ENCODE measurements at regions not wholly inside any gene's neighbourhood (a gene's known extent, or its start where the extent isn't known, plus 50 kb on each side); places are given as distances from the start of the nearest gene placed in this dataset.

DNA sequence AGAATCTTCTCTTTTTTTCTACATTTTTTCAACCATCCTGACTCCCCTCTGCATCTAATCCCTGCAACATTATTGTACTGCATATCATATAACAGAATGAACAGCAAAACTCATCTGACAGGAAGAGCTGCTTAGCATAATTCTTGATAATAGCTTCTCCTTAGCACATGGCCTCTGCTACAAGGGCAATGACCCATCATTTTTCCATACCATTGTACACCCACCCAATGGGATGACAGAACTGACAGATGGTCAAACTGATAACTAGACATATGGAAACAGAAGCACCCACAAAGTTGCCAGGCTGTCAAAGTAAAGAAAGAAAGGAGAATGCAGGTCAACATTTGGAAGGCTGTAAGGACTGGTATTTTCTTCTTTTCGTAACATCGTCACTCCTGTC, 390.4 kb upstream of the USP15 start:
- Histone ChIP-seq H3K9me3 (ENCODE audit: low read length) (no peaks in the 10 kb centered on the region), H3K79me2 (ENCODE audit: insufficient read depth, low read depth, low read length) (no peaks in the 10 kb centered on the region)
- no TSS peak for BruUV-seq (replicated peaks)

DNA sequence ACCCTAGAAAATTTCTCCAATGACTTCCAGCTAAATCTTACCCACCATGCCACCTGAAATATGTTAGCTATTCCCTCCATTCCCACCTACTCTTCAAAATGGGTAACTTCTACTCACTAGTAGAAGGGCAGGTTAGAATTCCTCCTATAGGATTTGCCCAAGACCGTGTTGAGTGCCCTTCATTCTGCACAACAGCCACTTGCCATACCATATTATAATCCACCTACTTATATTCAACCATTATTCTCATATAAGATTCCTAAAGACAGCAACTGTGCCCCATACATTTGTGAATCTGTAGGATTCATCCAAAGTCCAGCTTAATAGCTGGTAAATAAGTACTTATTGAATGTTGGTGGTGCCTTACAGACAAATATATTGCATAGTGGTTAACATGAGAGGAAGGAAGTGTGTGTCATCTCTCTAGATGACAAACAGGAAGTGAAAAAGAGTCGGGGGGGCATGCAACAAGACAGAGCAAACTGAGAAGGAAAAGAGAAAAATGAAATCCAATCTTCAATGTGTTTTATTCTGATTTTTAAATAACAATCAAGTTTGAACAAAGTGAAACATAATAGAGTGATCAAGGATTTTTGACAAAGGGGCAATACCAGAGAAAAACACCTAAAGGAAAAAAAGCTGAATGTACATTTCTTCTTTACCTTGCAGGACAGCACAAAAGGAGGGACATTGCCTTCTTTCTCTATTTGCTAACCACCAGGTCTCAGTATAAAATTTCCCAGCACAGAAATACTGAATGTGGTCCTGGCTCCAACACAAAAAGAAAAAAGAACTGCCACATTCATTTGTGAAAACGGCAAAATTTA, 389.3 kb upstream of the USP15 start:
- CTCF ChIA-PET (ENCODE audit: unreplicated experiment): no interaction called here
- H3K27ac ChIP-seq (ENCODE audit: low read depth, low read length, poor library complexity, severe bottlenecking): no peak overlapping the region
- peak overlapping the region; percentile 42 for H3K4me2 ChIP-seq (ENCODE audit: low read length)
- BruUV-seq (replicated peaks): no TSS peak
- intact Hi-C loops (cut with micrococcal nuclease; ENCODE audit: unreplicated experiment): no loop called here
- peak overlapping the region; percentile 63 for H2AFZ ChIP-seq (ENCODE audit: low read length)
- H3K9me2 ChIP-seq (ENCODE audit: insufficient read depth, low read length): no peaks in the 10 kb centered on the region
- peak; percentile 35 for DNase-seq (ENCODE audit: low spot score)
- H3K79me2 ChIP-seq (ENCODE audit: insufficient read depth, low read depth, low read length): no peaks in the 10 kb centered on the region
- H4K20me1 ChIP-seq (ENCODE audit: insufficient read depth, low read length): no peaks in the 10 kb centered on the region
- TF ChIP-seq, protein P1, sequence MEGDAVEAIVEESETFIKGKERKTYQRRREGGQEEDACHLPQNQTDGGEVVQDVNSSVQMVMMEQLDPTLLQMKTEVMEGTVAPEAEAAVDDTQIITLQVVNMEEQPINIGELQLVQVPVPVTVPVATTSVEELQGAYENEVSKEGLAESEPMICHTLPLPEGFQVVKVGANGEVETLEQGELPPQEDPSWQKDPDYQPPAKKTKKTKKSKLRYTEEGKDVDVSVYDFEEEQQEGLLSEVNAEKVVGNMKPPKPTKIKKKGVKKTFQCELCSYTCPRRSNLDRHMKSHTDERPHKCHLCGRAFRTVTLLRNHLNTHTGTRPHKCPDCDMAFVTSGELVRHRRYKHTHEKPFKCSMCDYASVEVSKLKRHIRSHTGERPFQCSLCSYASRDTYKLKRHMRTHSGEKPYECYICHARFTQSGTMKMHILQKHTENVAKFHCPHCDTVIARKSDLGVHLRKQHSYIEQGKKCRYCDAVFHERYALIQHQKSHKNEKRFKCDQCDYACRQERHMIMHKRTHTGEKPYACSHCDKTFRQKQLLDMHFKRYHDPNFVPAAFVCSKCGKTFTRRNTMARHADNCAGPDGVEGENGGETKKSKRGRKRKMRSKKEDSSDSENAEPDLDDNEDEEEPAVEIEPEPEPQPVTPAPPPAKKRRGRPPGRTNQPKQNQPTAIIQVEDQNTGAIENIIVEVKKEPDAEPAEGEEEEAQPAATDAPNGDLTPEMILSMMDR (conservative IDR thresholded peaks at IDR 0.05; ENCODE audit: low read length): no peak
- TF ChIP-seq EZH2phosphoT487 (IDR thresholded peaks at IDR 0.05; ENCODE audit: borderline replicate concordance, low read depth, low read length): no peak
- POLR2A ChIA-PET: interaction anchor here (0.6 kb wide), 1 partner anchor 14 kb away, joined by 3 read pairs; no protein-coding TSS in a partner anchor
- H3K9me3 ChIP-seq (ENCODE audit: low read length): no peaks in the 10 kb centered on the region
- H3K36me3 ChIP-seq (ENCODE audit: insufficient read depth, low read length): no peaks in the 10 kb centered on the region
- H3K4me1 ChIP-seq (ENCODE audit: insufficient read depth, low read length, poor library complexity, severe bottlenecking): peaks cover 4% of the 10 kb centered on the region
- no peak overlapping the region for H3K4me3 ChIP-seq (ENCODE audit: low read depth, low read length, poor library complexity, severe bottlenecking)

More for the DNA sequence above, 390.4 kb upstream of the USP15 start:
- peaks cover 4% of the 10 kb centered on the region for H3K4me1 ChIP-seq (ENCODE audit: insufficient read depth, low read length, poor library complexity, severe bottlenecking)
- no peaks in the 10 kb centered on the region for H3K36me3 ChIP-seq (ENCODE audit: insufficient read depth, low read length)
- no peaks in the 10 kb centered on the region for H4K20me1 ChIP-seq (ENCODE audit: insufficient read depth, low read length)
- no peaks in the 10 kb centered on the region for H3K9me2 ChIP-seq (ENCODE audit: insufficient read depth, low read length)
- TF ChIP-seq, protein P1 (conservative IDR thresholded peaks at IDR 0.05; ENCODE audit: low read length): no peak
- TF ChIP-seq EZH2phosphoT487 (IDR thresholded peaks at IDR 0.05; ENCODE audit: borderline replicate concordance, low read depth, low read length): no peak
- no peak overlapping the region for H3K4me2 ChIP-seq (ENCODE audit: low read length)
- POLR2A ChIA-PET: interaction anchor here (0.8 kb wide), 1 partner anchor 42 kb away, joined by 4 read pairs; no protein-coding TSS in a partner anchor
- no peak overlapping the region for H2AFZ ChIP-seq (ENCODE audit: low read length)
- CTCF ChIA-PET (ENCODE audit: unreplicated experiment): no interaction called here
- H3K27ac ChIP-seq (ENCODE audit: low read depth, low read length, poor library complexity, severe bottlenecking): no peak overlapping the region
- no peak overlapping the region for H3K4me3 ChIP-seq (ENCODE audit: low read depth, low read length, poor library complexity, severe bottlenecking)
- intact Hi-C loops (cut with micrococcal nuclease; ENCODE audit: unreplicated experiment): no loop called here
- DNase-seq (ENCODE audit: low spot score): no peak

DNA sequence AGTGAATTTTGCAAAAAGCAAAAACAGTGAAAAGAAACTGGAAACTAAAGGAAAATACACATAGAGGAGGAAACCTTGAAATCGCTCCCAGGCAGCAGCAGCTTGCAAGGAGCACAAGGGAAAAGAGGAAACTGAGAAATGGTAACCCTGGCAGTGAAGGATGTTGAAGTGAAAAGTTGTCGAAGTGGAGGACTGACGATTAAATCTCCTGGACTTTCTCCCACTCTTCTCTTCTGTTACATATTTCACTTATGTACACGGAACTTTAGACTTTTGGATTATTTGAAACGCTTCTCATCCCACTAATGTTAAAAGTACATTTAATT, 388.8 kb upstream of the USP15 start:
- CTCF ChIA-PET (ENCODE audit: unreplicated experiment): no interaction called here
- Histone ChIP-seq H2AFZ (ENCODE audit: low read length) (peak overlapping the region; percentile 63), H3K9me2 (ENCODE audit: insufficient read depth, low read length) (no peaks in the 10 kb centered on the region), H4K20me1 (ENCODE audit: insufficient read depth, low read length) (no peaks in the 10 kb centered on the region), H3K9me3 (ENCODE audit: low read length) (no peaks in the 10 kb centered on the region), H3K27ac (ENCODE audit: low read depth, low read length, poor library complexity, severe bottlenecking) (no peak overlapping the region), H3K4me1 (ENCODE audit: insufficient read depth, low read length, poor library complexity, severe bottlenecking) (peaks cover 4% of the 10 kb centered on the region), H3K36me3 (ENCODE audit: insufficient read depth, low read length) (no peaks in the 10 kb centered on the region), H3K4me3 (ENCODE audit: low read depth, low read length, poor library complexity, severe bottlenecking) (no peak overlapping the region), H3K4me2 (ENCODE audit: low read length) (peak overlapping the region; percentile 42), H3K79me2 (ENCODE audit: insufficient read depth, low read depth, low read length) (no peaks in the 10 kb centered on the region)
- POLR2A ChIA-PET: no interaction called here
- no TSS peak for BruUV-seq (replicated peaks)
- no peak for TF ChIP-seq EZH2phosphoT487 (IDR thresholded peaks at IDR 0.05; ENCODE audit: borderline replicate concordance, low read depth, low read length)
- TF ChIP-seq, protein P1 (conservative IDR thresholded peaks at IDR 0.05; ENCODE audit: low read length): no peak
- no peak for DNase-seq (ENCODE audit: low spot score)
- intact Hi-C loops (cut with micrococcal nuclease; ENCODE audit: unreplicated experiment): no loop called here

Measured in OCI-LY7 (cell line).